HG03571 (cell line): ENCODE measurements at regions not wholly inside any gene's neighbourhood (a gene's known extent, or its start where the extent isn't known, plus 50 kb on each side); places are given as distances from the start of the nearest gene placed in this dataset.
"Not testable (repeated sequence)": the region's sequence is repeated elsewhere in the genome, so short reads cannot be mapped to it uniquely, and the experiment has no call there.

ENCODE experiments used
- ATAC-seq: cut with Tn5 transposase; IDR thresholded peaks from one replicate; pipeline ENCODE4 v1.9.1; 2021; ENCODE audit not compliant: unreplicated experiment

DNA sequence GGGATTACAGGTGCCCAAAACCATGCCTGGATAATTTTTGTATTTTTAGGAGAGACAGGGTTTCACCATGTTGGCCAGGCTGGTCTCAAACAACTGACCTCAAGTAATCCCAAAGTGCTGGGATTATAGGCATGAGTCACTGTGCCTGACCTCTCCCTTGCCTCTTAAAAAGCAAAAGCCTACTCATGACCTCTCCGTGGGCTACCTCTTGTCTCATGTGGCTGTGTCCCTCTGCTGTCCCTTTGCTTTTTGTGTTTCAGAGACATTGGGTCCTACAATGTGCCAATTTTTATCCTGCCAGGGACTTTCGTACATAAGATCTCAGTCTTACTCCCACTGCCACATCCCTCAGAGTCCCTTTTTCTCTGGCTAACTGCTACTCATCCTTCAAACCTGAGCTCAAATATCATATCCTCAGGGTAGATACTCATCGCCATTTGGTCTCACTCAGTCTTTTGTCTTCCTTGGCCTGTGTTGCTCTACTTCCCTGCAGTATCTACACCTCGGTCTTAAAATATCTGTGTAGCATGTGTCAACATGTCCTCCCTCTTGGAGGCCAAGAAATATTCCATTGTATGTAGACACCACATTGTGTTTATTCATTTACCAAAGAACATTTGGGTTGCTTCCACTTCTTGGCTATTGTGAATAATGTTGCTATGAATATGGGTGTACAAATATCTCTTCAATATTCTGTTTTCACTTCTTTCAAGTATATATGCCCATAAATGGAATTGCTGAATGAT is 465.0 kb upstream of the KLF6 start:
- no peak for ATAC-seq

DNA sequence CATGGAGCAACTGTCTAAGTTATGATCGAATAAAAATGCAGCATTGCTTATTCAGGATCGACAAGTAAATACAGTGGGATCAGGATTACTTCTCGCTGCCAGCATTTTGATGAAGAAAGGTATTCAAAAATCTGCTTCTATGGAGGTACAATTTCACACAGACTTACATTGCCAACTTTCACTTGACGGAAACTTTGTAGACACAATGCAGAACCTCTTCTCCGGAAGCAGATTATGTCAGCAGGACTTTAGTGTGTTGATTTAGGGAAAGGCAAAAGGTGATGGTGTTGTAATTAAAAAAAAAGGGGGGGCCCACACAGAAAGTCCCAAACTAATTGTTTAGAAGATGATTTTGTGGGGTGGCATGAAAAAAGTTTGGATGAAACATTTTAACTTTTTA is 462.4 kb upstream of the KLF6 start:
- no peak for ATAC-seq

DNA sequence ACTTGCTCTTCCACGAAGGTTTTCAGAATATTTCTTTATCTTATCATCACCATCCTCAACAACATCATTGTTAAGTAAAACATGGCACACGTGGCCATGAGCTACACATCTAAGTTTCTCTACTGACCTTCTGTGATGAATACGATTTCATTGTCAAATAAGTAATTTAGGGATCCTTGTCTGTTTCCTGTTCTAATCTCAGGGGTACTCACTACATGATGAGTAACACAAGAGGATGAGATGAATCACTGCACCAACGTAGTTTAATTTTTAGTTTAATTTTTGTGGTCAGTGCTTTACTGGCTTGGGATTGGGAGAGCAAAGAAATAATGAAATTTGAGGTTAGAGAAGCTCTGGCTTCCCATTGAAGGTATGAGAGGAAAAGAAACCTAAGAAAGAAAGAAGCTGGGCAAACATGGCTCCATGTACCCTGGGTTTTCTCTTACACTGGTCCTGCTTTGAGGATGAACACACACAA is 461.9 kb upstream of the KLF6 start:
- ATAC-seq = no peak

DNA sequence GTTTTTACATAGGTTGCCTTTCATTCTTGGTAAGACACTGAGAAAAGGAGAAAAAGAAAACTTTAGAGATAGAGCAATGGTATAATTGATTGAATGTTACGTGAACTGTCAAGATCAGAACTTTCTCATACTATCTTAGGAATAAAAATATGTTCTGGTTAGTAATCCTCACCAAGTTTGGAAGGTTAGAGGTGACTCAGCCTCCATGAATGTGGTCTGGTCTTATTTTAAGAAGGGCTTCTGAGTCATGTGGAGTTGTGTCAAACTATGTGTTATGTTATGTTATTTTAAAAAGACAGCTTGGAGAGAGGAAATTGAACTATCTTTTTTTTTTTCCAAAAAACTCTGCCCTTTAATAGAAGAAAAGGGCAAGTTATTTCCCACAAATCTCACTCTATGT is 458.6 kb upstream of the KLF6 start:
- no peak for ATAC-seq

DNA sequence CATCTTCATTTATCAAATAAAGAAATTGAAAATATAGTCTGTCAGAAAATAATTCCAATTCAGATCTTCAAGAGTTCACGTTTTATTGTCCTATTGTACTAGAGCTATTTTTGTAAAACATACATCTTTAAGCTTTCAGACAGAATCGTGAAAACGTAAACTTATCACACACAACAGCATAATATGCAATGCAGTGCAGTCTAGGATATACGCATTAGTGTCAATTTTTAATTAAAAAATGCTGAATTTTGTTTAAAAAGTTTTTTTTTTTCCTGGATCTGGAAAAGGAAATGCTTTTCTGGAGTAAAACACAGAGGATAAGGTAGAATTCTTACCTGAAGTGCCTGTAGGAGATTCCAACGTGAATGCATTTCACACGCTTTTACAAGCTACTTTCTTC is 458.2 kb upstream of the KLF6 start:
- no peak for ATAC-seq

DNA sequence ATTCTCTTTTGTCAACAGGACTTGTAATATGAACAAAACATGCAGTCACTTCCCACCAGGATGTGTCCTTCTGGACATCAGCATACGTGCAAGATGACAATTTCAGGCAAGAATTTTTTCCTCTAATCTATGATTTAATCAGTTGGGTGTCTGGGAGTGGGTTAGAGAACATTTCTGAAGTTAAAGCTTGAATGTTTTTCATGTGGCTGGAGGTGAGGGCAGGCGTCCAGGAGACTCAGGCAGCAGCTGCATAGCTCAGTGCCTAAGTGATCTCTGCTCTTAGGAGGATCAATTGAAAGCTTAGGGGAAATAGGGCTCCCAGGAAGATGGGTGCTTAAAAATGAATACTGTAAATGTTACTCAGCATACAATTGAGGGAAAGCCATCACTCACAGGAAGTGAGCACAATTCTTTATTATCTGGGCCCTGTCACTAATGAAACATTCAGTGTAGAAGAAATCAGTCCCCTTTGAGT is 457.6 kb upstream of the KLF6 start:
- ATAC-seq = no peak

DNA sequence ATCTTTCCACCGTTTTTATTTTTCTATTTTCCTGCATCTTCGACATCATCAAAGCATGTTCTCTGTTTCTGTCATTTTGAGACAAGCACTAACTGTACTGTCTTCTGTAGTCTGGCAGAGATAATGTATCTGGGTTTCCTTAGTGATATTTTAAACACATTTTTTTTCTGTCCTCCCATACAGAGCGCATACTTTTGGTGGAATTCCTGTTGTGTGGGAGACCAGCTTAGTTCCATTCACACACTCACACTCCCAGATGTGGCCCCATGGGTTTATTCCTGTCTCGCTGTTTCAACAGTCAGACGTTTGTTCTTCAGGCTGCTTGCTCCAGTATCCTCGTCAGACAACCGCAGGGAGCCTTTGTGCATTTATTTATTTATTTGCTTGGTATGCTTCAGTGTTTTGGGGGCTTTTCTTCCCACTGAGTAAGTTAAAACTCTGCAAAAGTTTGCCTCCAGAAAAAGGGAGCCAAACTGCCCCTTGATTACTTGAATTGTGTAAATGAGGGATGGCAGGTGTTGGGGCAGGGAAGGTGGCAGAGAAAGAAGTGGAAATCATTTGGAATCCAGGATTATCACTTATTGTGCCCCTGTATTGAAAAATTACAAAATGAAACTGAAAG is 456.8 kb upstream of the KLF6 start:
- no peak for ATAC-seq

DNA sequence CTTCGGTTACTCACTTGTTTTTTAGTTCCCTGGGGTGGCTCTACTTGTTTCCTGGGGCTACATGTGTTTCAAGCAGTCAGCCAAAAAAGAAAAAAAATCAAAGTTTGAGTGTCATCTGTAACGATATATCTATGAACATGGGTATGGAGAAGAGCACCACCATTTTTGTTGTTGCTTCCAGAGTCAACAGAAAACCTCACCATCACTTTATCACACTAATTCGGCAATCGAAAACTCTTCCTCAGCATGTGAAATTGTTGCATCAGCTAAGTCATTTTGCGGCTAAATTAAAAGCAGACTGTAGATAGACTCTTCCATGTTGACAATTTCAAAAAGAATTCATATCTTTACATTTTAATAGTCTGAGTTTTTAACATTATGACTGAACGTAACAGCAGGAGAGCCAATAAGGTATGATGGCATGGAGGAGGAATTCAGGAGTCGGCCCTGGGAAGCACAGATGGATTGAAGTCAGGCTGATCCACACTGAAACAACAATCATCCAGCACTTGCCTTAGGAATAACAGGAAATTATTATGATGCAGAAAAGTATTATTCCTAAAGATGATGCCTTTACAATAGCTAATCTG is 455.7 kb upstream of the KLF6 start:
- ATAC-seq = no peak

DNA sequence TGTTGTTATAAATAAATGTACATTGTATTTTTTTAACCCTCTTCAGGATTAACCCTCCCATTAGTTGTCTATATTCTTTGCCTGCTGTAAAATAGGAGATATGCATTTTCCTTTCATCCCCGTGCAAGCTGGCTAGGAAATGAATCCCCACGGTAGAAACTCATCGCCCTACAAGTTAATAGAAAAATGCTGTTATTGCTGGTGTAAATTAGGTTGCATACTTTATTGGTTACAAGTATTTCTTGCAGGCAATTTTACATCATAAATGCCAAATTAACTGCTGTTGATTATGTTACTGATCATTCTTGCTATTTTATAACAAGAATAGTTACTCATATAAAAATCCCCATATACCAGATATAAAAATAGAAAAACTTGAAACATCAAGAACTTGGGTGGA is 454.2 kb upstream of the KLF6 start:
- no peak for ATAC-seq

DNA sequence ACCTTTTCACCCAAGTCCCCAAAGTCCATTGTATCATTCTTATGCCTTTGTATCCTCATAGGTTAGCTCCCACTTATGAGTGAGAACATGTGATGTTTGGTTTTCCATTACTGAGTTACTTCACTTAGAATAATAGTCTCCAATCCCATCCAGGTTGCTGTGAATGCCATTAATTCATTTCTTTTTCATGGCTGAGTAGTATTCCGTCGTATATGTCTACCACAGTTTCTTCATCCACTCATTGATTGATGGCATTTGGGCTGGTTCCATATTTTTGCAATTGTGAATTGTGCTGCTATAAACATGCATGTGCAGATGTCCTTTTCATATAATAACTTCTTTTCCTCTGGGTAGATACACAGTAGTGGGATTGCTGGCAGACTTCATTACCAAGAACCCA is 451.9 kb upstream of the KLF6 start:
- not testable (repeated sequence) for ATAC-seq

DNA sequence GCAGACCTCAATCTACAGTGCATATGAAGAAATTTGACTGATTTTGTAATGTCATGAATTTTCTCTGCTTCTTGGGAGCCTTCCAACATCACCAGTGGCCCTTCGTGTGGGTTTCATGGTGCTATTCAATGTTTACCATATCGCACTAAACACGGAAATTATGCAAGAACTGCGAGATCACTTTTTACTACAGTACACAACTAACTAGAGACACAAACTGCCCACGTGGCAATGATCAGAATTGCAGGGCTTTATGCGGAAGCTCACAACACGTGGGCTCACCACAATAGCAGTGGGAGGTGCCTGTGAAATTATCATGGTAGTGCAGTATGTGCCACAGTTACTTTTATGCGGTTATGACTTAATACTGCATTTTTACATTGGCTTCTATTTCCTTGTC is 449.7 kb upstream of the KLF6 start:
- no peak for ATAC-seq

DNA sequence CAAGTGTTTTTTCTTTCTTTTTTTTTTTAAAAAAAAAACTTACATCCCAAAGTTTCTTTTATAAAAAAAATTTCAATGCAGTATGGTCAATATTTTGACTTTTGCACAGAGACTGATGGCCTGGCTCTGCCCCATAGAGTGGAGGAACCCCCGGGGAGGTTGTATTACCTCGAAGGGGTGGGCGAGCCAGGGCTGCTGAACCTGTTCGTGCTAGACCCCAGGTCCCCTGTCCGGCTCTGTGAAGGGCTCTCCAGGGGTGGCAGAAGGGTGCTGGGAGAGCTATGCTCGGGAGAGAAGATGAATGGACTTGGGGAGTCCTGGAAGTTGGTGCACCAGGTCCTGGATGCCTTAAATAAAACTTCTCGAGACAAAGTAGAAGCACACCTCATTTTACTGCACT is 446.4 kb upstream of the KLF6 start:
- no peak for ATAC-seq

DNA sequence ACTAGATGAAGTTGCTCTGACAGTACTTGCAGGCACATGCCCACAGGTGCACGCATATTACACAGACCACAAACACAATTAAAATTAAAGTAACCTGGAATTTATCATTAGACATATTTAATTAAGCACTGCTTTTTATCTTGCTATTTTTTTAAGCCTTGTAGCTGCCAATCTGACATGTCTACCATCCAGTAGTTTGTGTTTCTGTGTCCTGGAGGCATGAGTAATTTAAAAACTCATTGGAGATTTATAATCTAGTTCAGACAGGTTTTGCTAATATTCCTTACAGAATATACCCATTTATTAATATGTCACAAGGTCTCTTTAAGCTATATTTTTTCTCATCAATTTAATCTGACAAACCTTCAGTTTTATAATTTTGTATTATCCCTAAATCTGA is 445.0 kb upstream of the KLF6 start:
- ATAC-seq = no peak

DNA sequence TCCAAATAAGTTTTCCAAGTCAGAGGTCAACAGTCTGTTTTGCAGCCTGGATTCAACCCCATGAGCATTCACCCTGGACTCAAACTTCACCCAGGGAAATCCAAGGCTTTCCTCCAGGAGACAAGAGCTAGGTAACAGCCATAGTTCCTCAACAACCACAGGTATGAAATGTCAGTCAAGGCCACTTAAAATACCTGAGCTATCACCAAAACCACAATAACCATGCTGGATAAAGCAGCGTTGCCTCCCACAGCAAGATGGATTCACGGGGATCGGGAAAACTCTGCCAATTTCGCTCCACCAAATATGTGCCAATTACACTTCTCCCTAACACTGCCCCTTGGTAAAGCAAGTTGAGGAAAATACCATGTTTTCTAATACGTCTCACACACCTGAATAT is 444.1 kb upstream of the KLF6 start:
- no peak for ATAC-seq

DNA sequence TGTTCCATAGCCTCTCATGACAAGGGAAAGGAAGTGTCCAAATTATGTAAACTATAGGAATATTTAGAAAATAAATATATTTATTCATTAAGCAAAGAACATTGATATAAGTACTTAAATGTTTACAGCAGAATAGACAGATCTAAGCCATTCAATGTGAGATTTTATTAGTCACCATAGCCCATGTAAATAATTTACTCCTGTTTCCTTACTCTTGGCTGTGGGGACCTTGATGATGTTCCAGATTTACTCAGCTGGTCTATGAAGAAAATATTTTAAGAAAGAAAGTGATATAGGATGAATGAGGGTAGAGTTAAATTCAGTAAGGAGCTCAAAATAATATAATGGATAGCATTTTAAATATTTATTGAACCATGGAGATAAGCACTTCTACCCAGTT is 442.6 kb upstream of the KLF6 start:
- ATAC-seq = no peak

DNA sequence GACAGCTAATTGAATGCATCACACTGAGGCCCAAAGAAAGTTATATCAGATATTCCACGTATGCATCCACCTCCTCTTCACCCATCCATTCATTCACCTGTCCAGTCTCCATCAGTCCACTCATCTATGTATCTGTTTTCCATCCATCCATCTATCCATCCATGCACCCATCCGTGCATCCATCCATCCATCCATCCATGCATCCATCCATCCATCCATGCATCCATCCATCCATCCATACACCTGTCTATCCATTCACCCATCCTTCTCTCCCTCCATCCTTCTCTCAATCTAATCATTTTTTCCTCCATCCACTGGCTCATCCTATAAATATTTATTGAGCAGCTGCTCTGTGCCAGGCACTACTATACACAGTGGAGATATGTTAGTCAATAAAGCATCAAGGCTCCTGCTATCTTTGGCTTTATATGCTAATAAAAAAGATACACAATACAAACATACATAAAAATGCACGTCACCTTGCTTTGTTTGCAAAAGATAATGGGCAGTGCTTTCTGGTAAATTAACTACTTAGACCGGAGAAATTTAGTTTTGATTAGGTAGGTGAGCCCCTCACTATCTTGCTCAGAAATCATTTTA is 442.0 kb upstream of the KLF6 start:
- ATAC-seq = no peak

DNA sequence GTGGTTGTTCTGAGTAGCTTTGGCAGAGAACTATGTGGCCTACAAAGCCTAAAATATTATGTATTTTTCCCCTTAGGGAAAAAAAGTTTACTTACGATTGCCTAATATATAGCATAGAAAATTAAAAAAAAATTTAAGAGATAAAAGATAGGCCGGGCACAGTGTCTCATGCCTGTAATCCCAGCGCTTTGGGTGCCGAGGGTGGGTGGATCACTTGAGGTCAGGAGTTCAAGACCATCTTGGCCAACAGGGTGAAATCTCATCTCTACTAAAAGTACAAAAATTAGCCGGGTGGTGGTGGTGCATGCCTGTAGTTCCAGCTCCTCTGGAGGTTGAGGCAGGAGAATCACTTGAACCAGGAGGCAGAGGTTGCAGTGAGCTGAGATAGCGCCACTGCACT is 439.2 kb upstream of the KLF6 start:
- no peak for ATAC-seq

DNA sequence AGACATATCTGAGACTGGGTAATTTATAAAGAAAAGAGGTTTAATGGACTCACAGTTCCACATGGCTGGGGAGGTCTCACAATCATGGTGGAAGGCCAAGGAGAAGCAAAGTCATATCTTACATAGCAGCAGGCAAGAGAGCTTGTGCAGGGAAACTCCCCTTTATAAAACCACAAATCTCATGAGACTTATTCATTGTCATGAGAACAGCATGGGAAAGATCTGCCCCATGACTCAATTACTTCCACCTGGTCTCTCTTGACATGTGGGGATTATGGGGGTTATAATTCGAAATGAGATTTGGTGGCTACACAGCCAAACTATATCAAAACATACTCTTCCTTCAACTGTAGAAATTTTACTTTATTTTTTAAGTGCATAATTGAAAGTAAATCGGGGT is 436.3 kb upstream of the KLF6 start:
- ATAC-seq = not testable (repeated sequence)

DNA sequence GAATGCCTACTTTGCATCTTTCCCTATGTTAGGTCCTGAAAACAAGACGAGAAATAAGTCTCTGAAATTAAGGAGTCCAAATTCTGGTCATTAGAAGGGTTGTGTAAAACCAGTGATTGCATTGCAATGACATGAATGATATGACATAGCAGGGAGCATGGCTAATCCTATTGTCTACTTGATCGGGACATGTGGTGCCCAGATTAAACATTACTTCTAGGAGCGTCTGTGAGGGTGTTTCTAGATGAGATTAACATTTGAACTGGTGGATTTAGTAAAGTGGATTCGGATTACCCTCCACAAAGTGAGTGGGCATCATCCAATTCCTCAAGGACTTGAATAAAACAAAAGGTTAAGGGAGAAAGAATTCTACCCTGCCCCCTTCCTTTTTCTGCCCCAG is 434.9 kb upstream of the KLF6 start:
- no peak for ATAC-seq

DNA sequence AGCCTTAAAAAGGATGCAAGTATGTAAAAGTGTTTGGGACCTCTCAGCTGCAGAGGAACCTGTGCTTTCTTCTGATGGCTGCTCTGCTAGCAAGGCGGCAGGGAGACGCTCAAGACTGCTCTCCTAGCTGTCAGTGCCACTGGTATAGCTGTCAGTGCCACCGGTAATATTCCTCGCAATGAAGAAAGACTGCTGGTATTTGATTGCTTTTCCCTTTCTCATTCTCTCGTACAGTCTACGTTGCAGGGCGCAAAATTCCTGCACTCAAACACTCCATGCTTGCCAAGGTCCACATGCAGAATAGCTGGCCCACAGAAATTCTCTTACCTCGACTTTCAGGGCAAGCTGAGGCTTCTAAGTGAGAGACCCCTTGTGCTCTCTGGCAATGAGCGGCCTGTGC is 432.6 kb upstream of the KLF6 start:
- ATAC-seq = no peak

DNA sequence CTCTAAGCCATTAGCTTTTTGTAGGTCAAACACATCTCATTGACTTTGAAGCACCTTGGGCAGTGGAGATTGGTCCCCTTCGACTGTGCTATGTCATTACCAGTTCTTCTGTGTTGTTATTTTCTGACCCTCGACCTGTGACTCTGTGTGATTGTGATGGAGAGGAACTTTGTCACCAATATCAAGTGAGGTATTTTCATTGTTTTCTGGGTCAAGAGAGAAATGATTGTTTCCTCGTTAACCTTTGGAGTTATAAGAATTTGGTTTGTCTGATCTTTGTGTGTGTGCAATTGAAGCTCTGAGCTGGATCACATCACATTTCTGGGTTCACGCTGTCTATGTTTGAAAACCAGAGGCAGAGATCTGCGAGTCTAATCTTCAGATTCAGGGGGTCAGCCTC is 432.2 kb upstream of the KLF6 start:
- ATAC-seq = no peak

DNA sequence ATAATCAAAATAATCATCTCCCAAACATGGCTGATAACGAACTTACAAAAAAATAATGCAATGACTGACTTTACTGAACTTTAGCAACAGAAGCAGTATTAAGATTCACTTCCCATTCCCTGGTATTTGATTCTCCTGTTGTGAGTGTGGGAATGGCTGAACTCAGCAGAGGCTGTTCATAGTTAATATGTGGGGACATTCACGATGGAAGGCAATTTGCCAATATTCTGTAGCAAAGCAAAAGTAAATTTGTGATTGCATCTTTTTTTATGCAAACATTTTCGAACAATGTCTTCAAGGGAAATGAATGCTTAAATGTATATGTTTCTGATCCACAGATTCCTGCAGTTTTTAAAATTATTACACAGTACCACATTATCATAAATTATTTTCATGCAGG is 431.7 kb upstream of the KLF6 start:
- no peak for ATAC-seq
